Fibroblast of villous mesenchyme (primary cell): ENCODE measurements at regions not wholly inside any gene's neighbourhood (a gene's known extent, or its start where the extent isn't known, plus 50 kb on each side); places are given as distances from the start of the nearest gene placed in this dataset.

Experiments used
- DNase-seq: peaks from one replicate; pipeline ENCODE4 v3.0.0-alpha.2; 2010; ENCODE audit warnings: low read depth
- H3K4me3 ChIP-seq: 2 replicates; pipeline ENCODE4 v1.5.1; 2011; ENCODE audit warnings: low read depth, mild to moderate bottlenecking, low read length
- TF ChIP-seq, protein P1 (sequence below): IDR thresholded peaks from 2 replicates; pipeline ENCODE4 v1.5.1; 2012; ENCODE audit warnings: low read depth, mild to moderate bottlenecking, low read length; ENCODE audit not compliant: insufficient read depth

DNA sequence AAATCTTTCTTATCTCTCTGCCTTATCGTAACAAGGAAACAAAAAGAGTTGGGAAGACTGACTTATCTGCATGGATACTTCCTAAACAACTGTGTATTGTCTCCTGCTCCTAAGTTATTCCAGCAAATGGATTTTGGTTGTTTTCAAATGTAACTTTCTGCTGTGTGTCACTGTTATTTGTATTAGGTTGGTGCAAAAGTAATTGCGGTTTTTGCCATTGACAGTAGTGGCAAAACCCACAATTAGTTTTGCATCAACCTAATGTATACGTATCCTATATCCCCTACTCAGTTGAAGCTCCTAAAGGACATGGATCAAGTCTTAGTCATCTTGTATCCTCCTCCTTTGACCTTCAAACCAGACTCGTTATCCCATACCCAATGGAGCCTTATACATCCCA lies 263.4 kb upstream of the GPR101 start:
- DNase-seq: no peak
- TF ChIP-seq, protein P1, sequence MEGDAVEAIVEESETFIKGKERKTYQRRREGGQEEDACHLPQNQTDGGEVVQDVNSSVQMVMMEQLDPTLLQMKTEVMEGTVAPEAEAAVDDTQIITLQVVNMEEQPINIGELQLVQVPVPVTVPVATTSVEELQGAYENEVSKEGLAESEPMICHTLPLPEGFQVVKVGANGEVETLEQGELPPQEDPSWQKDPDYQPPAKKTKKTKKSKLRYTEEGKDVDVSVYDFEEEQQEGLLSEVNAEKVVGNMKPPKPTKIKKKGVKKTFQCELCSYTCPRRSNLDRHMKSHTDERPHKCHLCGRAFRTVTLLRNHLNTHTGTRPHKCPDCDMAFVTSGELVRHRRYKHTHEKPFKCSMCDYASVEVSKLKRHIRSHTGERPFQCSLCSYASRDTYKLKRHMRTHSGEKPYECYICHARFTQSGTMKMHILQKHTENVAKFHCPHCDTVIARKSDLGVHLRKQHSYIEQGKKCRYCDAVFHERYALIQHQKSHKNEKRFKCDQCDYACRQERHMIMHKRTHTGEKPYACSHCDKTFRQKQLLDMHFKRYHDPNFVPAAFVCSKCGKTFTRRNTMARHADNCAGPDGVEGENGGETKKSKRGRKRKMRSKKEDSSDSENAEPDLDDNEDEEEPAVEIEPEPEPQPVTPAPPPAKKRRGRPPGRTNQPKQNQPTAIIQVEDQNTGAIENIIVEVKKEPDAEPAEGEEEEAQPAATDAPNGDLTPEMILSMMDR: no peak
- H3K4me3 ChIP-seq: no peak overlapping the region

DNA sequence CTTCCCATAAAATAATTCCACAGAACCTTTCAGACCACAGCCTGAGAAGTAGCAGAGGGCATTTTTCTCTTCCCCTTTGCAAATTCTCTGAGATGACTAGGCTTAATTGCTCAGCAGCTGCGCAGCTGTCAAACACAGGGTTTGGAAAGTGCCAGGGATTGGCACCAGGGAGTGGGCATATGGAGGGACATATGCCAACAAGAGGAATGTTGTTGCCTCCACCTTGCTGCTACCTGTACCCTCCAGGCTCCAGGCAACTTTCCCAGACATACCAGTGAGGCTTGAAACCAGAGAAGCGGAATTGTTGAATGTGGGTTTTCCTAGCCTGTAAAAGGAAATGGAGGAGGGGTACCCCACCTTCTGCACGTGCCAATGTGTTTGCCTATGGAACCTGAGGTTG lies 256.2 kb upstream of the GPR101 start:
- no peak overlapping the region for H3K4me3 ChIP-seq
- DNase-seq: no peak
- TF ChIP-seq, protein P1: no peak

DNA sequence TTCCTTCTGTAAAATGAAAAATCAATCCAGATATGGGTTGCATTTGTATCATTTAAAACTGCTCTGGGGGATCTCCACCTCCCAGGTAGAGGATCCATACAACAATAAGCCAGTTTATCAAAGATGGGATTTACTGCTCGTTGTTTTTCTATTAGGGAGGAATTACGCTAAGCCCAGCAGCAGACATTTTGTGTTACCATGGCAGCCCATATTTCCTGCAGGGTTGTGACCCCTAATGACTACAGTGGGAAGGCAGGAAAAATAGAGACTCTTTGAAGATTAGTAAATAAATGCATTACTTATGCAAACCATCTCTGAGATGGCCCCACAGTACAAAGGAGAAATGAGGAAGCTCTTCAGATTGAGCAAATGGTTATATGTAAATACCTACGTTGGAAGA lies 253.4 kb upstream of the GPR101 start:
- no peak overlapping the region for H3K4me3 ChIP-seq
- no peak for DNase-seq
- TF ChIP-seq, protein P1: no peak

DNA sequence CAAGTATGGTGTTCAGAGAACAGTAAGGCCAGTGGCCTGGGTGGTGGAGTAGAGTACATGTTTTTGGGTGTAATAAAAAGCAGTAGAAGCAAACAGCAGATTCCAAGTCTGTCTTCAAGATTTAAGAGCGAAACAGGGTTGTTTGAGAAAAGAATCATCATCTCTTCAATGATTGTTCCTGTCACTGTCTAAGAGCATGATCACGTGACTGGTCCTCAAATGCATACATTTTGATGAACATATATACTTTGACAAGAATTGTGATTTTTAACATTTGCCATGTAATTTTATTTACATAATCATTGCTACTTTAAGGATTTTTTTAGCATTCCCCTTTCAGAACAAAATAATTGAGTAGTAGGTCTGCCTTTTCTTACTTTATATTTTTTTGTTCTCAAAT lies 252.6 kb upstream of the GPR101 start:
- TF ChIP-seq, protein P1: no peak
- DNase-seq: no peak
- no peak overlapping the region for H3K4me3 ChIP-seq

DNA sequence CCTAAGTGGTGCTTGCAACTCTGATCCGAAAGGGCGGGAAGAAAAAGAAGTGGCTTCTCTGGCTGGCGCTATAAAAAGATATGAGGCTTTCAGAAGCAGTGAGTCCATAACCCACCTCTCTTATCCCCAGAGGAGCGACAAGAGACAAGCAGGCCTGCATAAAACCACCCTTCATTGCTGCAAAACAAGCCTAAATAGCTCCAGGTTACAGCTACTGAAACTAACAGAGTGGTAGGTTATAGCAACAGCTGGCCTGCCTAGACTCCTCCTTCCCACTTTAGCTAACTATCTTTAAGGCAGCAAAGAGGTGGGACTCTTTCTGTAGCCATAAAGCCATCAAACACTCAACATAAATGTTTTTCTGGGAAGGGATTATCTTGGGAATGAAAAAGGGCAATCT lies 245.0 kb upstream of the GPR101 start:
- TF ChIP-seq, protein P1: no peak
- no peak overlapping the region for H3K4me3 ChIP-seq

DNA sequence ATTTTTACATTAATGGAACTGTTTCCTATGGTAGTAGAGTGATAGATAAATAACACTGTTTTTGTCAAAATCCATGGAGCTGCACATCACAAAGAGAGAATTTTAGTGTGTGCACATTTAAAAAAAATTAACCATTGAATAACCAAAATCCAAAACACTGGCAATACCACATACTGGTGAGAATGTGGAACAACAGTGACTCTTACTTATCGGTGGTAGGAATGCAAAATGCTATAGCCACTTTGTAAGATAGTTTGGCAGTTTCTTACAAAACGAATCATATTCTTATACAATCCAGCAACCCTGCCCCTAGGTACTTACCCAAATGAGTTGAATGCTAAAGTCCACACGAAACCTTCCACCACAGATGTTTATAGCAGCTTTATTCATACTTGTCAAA lies 229.6 kb upstream of the GPR101 start:
- TF ChIP-seq, protein P1: no peak
- H3K4me3 ChIP-seq: no peak overlapping the region
- DNase-seq: no peak

More for the DNA sequence above, 245.0 kb upstream of the GPR101 start:
- DNase-seq: no peak

DNA sequence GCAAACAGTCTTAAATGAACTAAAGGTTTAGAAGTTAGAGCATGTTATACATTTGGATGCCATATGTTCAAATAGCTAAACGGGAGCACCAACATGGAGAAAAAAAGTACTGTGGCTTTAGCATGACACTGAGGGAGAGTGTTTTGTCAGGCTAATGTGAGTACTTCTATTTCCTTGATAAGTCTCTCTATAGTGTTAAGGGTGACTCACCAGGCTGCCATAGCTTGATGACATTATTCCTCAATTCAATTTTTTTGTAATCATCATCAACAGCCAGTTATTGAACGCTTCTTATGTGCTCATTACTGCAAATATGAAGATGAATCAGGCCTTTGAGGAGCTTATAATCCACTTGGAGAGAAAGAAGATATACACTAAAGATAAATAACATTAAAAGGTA lies 211.4 kb upstream of the GPR101 start:
- H3K4me3 ChIP-seq: no peak overlapping the region
- TF ChIP-seq, protein P1: no peak
- no peak for DNase-seq
